Right lobe of liver (tissue), 4 donors: ENCODE measurements at regions not wholly inside any gene's neighbourhood (a gene's known extent, or its start where the extent isn't known, plus 50 kb on each side); places are given as distances from the start of the nearest gene placed in this dataset.

Source experiments
- POLR2A ChIP-seq: fragments of 450-650 bp; IDR thresholded peaks from one replicate; pipeline ENCODE4 v1.6.1; 2017; ENCODE audit warnings: antibody characterized with exemption, mild to moderate bottlenecking
- TF ChIP-seq, protein P1 (sequence below), 4 donors: fragments of 200-600 bp in 3 of 4; fragments of 450-650 bp in 1 of 4; IDR thresholded peaks; one replicate each; pipeline versions ENCODE4 v1.5.1 to v1.8.0; 2016 to 2022; ENCODE audit warnings: antibody characterized with exemption in 4 of 4, mild to moderate bottlenecking in 2 of 4
- donor health status: DM: no; HTN: no; CAD: no.
- donor health status: DM: no; HTN: no; CAD: no.
- donor health status: DM: no; HTN: yes; CAD: no.

DNA sequence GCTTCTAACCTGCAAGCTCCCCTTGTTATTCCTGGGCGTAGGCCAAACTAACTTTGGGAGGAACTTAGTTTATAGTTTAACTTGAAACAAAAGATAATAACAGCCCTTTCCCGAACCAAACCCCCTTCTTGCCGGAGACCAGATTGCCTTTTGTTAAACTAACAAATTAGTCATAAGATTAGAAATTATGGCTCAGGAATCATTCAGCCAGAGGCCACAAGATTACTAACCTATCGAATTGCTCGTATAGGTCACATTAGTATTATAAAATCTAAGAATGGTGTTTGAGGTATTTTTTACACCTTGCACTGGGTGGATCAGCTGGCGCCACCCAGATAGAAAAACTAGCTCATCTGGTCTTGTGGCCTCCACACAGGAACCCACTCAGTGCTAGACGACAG is 65.3 kb upstream of the RAP2B start:
- TF ChIP-seq, protein P1, sequence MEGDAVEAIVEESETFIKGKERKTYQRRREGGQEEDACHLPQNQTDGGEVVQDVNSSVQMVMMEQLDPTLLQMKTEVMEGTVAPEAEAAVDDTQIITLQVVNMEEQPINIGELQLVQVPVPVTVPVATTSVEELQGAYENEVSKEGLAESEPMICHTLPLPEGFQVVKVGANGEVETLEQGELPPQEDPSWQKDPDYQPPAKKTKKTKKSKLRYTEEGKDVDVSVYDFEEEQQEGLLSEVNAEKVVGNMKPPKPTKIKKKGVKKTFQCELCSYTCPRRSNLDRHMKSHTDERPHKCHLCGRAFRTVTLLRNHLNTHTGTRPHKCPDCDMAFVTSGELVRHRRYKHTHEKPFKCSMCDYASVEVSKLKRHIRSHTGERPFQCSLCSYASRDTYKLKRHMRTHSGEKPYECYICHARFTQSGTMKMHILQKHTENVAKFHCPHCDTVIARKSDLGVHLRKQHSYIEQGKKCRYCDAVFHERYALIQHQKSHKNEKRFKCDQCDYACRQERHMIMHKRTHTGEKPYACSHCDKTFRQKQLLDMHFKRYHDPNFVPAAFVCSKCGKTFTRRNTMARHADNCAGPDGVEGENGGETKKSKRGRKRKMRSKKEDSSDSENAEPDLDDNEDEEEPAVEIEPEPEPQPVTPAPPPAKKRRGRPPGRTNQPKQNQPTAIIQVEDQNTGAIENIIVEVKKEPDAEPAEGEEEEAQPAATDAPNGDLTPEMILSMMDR (IDR thresholded peaks at IDR 0.05), result no peak
- no peak for TF ChIP-seq POLR2A
